Germinal center (tissue), 1 donor: ENCODE measurements at regions not wholly inside any gene's neighbourhood (a gene's known extent, or its start where the extent isn't known, plus 50 kb on each side); places are given as distances from the start of the nearest gene placed in this dataset.

Experiments used
- DNase-seq: peaks from one replicate; pipeline ENCODE4 v3.0.0; 2012; ENCODE audit warnings: mixed read lengths, low spot score

DNA sequence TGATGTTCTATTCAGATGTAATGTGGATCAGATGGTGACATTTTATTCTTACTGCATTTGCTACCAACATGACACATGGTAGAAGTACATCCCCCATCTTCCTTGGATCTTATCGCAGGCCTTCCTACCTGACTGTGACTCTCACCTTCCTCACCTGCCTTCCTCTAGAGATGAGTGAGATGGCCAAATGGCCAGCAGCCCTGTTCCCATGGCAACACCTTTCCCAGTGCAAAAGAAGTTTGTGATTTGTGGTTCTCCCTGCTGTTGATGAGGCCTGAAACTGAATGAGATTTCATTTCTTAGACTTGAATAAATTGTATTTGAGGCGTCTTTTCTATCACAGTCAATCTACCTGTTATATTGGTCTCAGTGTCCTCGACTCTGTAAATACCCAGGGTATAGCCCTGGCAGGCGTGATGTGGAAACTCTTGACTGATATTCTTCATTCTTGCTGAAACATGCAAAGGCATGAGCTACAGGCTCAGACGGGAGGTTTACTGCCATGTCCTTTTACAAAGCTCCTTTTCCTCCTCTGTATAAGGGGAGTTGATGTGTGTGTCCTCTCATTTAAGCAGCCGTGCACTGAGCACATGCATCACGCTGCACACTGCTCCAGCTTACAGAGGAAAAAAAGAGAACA is 440.7 kb upstream of the AKR1E2 start:
- DNase-seq = no peak

DNA sequence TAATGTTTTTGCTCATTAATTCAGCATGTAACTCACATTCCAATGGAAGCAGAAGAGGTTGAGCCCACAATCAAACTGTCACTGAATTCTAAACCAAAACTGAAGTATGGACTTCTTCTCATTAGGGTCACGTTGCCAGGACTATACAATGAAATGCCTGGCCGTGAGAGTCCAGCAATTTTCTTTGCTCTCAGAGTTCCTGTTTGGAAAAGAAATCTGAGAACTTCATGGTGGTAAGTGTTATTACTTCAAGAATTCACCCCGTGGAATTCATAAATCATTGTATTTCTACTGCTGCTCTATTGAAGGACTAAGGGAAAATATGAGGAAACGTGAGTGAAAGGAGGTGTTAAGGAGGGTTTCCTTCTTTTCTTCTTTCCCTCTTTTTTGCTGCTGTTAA is 441.8 kb upstream of the AKR1E2 start:
- DNase-seq = no peak

DNA sequence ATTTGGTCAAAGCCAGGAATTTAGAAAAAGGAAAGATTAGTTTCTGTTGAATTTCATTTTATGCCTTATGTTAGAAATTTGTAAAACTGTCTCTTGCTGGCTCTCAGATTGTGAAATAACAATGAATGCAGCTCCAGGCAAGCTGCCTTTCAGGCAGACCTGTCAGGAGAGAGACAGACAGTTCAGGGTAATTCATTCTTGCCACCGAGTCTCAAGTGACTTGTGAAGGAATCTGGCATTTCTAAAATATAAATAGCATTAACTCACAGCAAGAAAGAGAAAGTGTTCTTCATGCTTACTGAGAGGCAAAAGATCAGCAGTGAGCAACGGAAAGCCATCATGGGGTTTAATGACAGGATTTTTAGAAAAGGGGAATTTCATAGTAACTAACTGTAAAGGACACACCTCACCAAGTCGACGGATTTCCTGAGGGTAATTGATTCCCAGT is 442.3 kb upstream of the AKR1E2 start:
- DNase-seq = no peak

DNA sequence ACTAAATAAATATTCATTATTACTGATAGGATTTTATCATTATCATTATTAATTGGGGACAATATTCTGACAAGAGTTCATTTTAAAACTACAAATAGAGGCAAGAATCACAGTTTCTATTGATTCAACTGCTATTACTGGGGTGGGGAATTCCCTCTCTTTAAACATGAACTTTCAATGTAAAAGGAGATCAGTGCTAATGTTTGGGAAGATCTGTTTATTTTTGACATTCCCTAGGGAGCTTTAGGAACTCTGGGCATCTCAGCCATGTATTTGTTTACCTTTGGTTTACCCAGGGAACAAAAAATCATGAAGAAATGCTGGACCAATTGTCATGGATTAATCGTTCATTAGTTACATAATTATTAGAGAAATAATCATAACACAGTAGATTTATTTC is 443.2 kb upstream of the AKR1E2 start:
- no peak for DNase-seq

DNA sequence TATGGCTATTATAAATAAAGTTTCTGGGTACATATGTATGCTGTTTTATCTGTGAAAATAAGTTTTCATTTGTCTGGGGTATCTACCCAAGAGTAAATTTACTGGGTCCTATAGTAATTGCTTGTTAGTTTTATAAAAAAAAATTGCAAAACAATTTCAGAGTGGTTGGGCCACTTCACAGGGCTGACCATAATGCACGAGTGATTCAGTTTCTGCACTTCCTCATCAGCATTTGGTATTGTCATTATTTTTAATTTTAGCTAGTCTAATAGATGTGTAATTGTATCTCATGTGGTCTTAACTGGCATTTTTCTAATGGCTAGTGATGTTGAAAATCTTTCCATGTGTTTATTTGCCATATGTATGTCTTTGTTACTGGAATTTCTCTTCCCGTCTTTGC is 452.4 kb upstream of the AKR1E2 start:
- DNase-seq = no peak

DNA sequence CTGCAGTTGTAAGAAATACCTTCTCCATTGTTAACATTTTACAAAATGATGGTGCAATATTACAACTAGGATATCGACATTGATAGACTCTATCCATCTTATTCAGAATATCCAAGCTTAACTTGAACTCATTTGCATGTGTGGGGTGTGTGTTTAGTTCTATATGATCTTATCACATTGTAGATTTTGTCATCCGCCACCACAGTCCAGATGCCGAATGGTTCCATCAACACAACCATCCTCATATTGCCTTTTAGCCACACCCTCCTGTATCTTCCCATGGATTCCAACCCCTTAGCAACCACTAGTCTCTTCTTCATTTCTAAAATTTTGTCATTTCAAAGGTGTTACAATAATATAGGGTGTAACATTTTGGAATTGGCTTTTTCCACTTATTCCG is 452.9 kb upstream of the AKR1E2 start:
- DNase-seq = no peak

DNA sequence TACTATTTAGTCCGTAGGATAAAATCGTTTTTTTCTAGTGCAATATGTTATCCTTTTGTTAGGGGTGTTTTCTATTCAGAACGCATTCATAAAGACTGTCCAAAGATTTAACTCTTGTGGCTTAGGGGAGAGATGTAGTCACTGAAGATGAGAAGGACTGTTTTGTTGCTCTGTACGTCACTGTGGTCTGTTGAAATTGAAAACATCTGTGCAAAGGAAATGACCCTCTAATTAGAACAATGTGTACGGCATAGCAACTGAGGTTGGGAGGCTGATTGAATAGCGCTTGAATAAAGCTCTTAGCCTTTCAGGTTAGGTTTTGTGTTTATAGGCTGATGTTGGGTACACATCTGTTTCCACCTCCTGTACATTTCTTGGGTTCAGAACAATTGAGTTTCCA is 453.4 kb upstream of the AKR1E2 start:
- no peak for DNase-seq

DNA sequence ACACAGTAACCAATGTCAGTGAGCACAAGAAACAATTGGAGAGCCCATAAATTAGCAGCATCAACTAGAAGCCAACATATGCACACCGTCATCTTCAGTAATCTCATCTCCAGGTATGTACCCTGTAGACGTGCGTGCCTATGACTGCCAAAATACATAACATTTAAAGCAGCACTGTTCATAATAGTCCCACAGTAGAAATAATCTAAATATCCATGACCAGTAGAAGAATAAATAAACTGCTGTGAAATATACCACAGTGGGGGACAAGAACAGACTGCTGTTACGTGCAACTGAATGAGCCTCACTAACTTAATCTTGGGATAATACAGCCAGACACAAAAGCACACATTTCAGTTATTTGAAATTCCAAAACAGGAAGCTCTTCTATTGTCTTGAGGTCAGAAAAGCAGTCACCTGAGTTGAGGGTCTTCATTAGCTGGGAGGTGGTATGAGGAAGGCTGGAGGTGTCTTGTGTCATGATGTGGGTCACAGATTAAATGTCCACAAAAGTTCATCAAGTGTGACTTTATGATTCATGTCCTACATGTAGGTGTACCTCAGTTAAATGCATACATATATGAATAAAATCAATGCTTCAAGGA is 454.2 kb upstream of the AKR1E2 start:
- no peak for DNase-seq

DNA sequence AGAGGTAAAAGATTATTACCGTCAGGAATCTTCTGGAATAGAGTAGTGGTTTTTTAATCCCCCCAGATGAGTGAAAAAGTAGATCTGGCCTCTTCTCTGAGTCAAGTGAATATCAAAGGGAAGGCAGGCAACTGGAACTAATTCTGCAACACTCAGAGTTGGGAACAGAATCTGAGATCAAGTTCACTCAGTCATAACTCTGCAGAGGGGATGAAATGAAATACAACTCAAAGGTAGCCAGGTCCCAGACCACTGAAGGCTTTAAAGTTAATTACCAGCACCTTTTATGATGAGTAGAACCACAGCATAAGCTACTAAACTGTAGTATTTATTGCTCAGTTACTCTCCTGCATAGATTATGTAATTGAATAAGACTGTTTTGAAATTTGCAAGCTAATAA is 455.6 kb upstream of the AKR1E2 start:
- no peak for DNase-seq

DNA sequence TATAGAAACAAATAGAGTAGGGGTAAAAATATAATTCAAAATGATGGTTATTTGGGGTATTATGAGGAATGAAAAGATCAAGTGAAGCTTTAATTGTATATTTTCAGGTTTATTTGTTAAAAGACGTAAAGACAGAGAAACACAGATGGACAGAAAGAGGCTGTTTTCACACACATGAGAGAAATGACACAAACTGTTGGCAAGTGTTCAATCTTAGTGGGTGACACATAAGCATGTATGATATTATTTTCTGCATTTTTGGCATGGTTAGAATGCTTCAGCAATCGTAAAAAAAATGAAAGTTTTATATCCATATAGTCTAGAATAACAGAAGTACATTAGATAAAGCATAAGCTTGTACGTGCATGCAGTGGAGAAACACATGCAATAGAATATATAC is 464.4 kb upstream of the AKR1E2 start:
- no peak for DNase-seq

DNA sequence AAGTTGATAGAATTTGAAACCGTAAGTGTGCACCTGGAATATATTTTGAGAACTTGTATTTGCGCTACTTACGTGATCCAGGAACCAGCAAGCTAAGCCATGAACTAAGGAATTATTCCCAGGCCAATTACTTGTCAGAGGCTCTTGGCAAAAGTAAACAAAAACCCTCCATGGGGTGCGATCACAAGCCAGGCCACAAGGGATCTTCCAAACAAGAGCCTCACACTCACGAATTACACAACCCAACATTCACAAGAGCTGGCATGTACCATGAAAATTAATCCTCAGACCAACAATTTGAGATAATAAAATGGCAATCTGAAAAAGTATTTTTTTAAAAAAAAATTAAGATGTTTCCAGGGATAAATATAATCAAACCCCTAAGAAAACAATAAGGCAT is 467.0 kb upstream of the AKR1E2 start:
- no peak for DNase-seq

DNA sequence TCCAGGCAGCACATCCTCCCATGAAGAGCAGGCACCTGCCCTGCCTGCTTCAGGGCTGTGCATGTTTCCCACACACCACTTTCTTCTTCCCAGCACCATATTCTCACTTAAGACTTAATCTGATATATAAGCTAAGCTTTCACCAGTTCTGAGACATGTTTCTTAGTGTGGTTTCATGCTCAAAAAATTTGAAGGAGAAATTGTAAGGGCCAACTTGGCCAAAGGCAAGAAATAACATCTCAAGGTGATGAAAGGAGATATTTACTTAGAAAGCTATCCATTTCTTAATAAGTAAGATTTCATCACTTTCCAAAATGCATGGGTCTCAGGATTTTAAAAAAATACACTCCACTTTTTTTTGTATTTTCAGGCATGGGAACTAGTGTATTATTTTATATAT is 468.1 kb upstream of the AKR1E2 start:
- DNase-seq = no peak

DNA sequence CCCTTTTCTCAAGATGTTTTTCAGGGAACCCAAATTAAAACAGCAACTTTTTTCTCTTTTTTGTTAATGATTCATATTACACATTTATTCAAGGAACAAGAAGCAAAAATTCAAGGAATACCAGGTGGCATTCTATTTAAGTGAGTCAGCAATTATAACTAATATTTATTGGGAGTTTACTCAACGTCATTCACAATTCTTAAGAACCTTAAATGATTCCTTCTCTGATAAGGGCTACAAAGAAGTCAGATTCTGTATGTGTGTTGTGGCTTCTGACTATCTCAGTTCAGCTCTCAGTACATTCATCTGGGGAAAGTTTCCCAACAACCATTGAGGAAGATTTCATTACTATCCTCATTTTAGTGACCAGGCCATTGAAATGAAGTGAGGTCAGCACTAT is 470.7 kb upstream of the AKR1E2 start:
- DNase-seq = no peak

DNA sequence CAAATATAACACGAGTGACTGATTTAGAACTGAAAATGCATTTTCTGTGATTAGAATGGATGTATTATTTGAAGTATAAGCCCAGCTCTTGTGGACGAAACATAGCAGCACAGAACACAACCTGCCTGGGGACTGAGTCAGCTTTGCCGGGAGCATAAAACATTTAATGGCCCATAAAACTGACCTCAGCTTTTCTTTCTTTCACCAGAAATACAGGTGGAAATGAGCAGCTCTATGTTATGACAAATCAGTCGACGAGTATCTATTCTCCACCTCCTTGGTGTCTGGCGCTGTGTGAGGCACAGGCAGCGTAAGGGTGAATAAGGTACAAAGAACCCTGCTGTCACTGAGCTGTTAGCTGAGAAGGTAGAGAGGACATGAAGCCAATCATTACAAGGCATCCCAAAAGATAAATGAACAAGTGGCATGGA is 471.6 kb upstream of the AKR1E2 start:
- no peak for DNase-seq

DNA sequence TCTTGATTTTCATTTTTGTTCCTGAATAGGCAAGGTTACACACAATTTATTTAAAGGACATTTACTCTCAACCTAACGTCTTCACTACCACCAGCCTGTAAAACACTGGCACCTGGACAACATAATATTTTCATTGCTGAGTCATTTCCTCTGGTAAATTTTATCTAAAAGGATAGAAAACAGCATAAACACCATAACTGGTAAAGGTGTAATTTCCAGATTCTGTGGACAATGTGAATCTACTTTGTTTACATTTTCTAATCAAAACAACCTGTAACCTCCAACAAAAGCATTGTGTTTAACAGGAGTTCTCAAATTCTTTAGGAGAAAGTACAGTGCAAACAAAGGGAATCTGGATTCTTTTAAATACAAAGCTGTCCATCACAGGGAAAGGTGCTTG is 472.0 kb upstream of the AKR1E2 start:
- DNase-seq = no peak

DNA sequence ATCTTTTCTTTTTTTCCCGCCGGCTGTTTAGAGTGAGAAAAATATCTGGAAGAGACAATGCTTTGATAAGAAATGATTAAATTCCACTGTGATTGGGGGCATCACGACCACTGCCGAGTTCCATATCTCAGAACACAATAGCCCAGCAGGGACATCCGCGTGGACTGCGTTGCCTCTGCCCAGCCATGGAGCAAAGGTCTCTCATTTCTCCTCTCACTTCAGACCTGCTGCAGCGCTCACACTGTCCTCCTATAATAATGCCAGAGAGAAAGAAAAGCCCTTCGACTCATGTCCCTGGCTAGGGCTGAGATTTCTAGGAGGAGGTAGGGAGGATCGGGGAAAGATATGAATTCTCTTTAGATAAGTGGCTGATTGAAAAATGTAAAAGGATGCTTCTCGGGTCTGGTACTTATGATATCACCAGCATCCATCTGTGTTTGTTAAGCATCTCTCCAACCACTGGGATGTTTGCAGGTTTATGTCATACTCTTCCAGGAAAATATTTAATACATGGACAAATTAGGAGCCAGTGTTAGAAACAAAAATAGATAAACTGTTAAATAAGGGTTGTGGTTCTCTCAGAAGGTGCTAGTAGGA is 472.9 kb upstream of the AKR1E2 start:
- DNase-seq = no peak

DNA sequence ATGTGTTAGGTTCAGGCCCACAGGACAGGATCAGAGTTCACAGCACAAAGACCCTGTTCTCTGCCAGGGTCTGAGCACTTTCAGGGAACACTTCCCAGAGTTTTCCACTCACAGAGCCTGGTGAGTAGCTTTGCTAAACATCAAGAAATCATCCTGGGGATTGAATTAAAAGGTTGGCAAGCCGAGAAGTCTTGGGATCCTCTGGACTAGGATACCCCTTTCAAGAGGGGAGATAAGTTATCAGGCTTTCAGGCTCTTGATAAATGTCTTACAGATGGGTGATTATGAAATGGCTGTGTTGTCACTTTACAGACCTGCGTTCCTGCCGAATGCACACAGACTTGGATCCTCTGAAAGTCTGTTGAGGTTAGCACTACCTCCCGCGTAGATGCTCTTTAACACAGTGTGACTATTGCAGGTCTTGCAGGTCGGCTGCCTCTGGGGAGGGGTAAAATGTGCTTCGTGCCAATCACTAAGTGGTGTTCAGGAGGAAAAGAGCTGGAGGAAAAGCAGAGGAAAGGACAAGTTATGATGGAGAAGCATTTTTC is 473.5 kb upstream of the AKR1E2 start:
- no peak for DNase-seq

DNA sequence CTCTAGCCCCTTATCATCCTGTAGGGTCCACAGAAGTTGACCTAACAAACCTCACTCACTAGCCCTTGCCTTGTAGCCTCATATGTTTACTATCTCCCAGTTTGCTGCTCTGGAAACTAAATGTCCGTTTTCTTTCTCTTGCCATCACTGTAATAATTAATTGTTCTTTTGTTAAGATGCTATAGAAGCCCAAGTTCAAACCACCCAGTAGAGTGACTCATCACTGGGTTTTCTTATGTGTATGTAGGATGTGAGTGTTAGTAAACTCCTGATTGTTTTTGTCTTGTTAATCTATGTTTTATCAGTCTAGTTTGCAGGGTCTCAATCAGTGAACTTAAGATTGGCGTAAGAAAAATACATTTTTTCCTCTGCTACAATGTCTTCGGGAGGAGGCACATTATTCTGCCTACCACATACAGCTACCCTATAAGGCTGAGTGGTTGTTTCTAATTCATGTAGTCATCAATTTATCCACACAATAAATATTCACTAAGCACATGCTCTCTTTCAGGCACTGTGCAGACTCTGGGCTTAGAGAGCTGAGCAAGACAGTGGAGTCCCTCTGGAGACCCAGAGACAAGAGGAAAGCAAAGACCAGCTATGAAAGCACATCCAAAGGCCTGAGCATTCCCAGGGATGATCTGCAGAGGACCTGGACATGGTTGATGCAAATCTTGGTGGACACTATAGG is 474.1 kb upstream of the AKR1E2 start:
- no peak for DNase-seq

DNA sequence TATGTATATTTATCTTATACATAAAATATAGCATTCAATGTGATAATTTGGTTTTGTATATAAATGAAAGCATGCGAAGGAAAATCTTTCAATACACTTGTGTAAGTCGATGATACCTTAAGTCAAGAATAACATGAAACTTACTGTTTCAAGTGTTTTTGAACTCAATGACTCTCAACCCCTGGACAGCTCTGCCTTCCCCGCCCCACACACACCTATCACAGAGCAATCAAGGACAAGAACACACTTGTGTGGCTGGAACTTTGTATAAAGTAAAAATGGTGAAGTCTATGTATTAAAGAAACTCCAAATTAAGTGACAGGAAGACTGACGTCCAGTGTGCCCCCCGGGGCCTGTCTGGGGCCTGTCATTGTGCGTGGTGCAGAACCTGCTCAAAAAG is 478.6 kb upstream of the AKR1E2 start:
- DNase-seq = no peak

DNA sequence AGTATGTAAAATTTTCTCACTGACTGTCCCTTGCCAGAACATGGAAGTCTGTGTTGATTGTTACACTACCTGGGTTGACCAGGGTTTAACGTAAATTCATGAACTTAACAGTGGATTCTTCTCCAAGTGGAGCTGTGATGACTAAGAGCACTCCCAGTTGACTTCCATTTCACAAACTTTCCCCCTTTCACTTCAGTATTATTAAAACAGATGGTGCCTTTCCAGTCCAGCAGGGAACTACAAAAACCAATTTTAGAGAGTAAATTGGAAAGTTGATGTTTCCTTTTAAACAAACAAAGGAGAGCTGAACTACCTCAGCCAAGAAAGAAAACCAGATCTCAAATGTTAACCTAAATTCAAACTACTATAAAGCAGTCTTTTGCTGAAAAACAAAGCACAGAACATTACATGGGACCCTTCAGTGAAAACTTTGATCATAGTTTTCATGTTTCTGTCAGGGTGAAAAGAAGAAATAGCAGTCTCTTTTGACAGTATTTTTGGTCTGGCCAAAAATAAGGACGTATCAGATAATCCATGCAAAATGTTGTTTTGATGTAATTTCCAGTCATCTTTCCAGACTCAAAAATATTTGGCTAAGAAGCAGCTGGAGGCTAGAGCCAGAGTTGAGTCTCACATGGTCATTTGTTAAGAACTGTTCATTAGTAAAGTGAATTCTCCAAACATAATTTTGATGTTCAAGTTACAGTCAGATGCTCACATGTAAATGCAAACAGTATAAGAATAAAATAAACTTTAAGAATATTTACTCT is 479.9 kb upstream of the AKR1E2 start:
- DNase-seq = no peak

DNA sequence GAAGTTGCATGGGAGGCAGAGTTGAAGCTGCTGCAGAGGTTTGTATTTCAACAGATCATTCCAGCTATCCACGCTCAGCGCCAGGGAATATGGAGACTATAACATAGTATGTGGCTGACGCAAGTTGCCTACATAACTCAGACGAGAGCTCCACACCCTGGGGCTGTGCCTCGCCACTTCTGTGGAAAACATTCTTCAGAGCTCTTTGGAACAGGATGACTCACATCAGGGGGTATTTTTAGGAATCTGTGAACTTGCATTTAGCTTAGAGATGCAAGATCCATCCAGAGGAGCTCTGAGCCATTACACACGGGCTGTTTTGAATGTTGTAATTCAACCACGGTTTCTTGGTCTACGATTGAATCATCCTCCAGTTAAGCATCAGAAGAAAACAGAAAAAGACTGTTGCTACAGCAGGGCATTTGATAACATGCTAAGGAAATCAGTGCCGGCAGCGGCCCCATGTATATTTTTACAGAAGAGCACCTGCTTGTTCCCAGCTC is 481.5 kb upstream of the AKR1E2 start:
- no peak for DNase-seq

DNA sequence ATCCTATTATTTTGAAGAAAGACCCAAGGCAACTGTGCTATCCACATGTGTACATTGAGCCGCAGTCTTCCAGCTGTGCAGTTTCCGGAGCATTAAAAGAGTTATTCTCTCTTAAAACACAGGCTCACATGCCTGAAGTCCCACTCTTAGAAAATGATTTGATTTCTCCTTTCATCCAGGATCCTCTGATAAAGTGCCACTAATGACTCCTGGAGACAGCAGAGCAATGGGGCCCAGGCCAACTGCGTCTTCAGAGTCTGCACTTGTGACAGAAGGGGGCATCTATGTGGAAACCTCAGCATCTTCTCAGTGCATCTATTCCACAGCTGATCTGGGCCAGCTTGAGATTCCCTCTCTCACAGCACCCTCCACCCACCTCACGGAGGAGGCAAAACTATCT is 482.1 kb upstream of the AKR1E2 start:
- DNase-seq = no peak
